ENCODE measurements at regions not wholly inside any gene's neighbourhood (a gene's known extent, or its start where the extent isn't known, plus 50 kb on each side); places are given as distances from the start of the nearest gene placed in this dataset.

- CTCF ChIA-PET = no interaction called here
- POLR2A ChIA-PET = no interaction called here
These were observed 147.9 kb upstream of the CBLN2 start for GRCh38 chr18:72692086-72692485.

GRCh38 chr18:72687736-72688135 lies 143.6 kb upstream of the CBLN2 start:
- no peak for DNase-seq
- peaks cover 0 to 12% (median 6%) of the 10 kb centered on the region in 5 experiments for H3K27me3 ChIP-seq (replicated peaks in 2 of 5; ENCODE audit: control insufficient read depth in 4 of 5, insufficient read depth in 5 of 5, low read length in 4 of 5)
- 100% methylated on average over 2 of the region's 4 CpGs for WGBS (ENCODE audit: insufficient coverage)
- H3K4me3 ChIP-seq (ENCODE audit: control insufficient read depth in 1 of 7, extremely low read depth in 1 of 7, insufficient read depth in 4 of 7, low read depth in 2 of 7, low read length in 6 of 7) = no peak overlapping the region
- ChIA-PET CTCF (no interaction called here), POLR2A (no interaction called here)
- H3K9me3 ChIP-seq (ENCODE audit: control extremely low read depth in 1 of 5, control insufficient read depth in 4 of 5, insufficient read depth in 2 of 5, low read depth in 1 of 5, low read length in 4 of 5) = no peaks in the 10 kb centered on the region
- H3K36me3 ChIP-seq (ENCODE audit: control insufficient read depth in 4 of 4, insufficient read depth in 4 of 4, low read length in 3 of 4) = no peaks in the 10 kb centered on the region
- no peak overlapping the region for H3K27ac ChIP-seq (ENCODE audit: insufficient read depth in 1 of 2, low read depth in 1 of 2, low read length in 2 of 2, poor library complexity in 1 of 2, severe bottlenecking in 2 of 2)
- no peaks in the 10 kb centered on the region for H3K4me1 ChIP-seq (ENCODE audit: control extremely low read depth in 1 of 4, control insufficient read depth in 4 of 4, insufficient read depth in 4 of 4, low read length in 3 of 4)

More at GRCh38 chr18:72692086-72692485, 147.9 kb upstream of the CBLN2 start:
- Histone ChIP-seq H3K36me3 (ENCODE audit: control insufficient read depth in 4 of 4, insufficient read depth in 4 of 4, low read length in 3 of 4) (no peaks in the 10 kb centered on the region), H3K4me1 (ENCODE audit: control extremely low read depth in 1 of 4, control insufficient read depth in 4 of 4, insufficient read depth in 4 of 4, low read length in 3 of 4) (no peaks in the 10 kb centered on the region), H3K27ac (ENCODE audit: insufficient read depth in 1 of 2, low read depth in 1 of 2, low read length in 2 of 2, poor library complexity in 1 of 2, severe bottlenecking in 2 of 2) (no peak overlapping the region), H3K27me3 (replicated peaks in 2 of 5; ENCODE audit: control insufficient read depth in 4 of 5, insufficient read depth in 5 of 5, low read length in 4 of 5) (peaks cover 0 to 15% (median 6%) of the 10 kb centered on the region in 5 experiments), H3K9me3 (ENCODE audit: control extremely low read depth in 1 of 5, control insufficient read depth in 4 of 5, insufficient read depth in 2 of 5, low read depth in 1 of 5, low read length in 4 of 5) (no peaks in the 10 kb centered on the region), H3K4me3 (ENCODE audit: control insufficient read depth in 1 of 7, extremely low read depth in 1 of 7, insufficient read depth in 4 of 7, low read depth in 2 of 7, low read length in 6 of 7) (no peak overlapping the region)
- DNase-seq = no peak
- 8% methylated on average over 3 of the region's 16 CpGs for WGBS (ENCODE audit: insufficient coverage)

DNA sequence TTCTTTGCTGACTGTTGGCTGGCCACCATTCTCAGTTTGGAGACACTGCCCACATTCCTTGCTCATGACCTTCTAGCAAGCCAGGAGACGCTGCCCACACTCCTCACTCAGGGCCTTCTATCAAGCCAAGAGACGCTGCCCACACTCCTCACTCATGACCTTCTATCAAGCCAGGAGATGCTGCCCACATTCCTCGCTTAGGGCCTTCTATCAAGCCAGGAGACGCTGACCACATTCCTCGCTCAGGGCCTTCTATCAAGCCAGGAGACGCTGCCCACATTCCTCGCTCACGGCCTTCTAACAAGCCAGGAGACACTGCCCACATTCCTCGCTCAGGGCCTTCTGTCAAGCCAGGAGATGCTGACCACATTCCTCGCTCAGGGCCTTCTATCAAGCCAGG lies 131.3 kb upstream of the CBLN2 start:
- CTCF ChIA-PET = no interaction called here
- Histone ChIP-seq H3K4me3 (ENCODE audit: control insufficient read depth in 1 of 7, extremely low read depth in 1 of 7, insufficient read depth in 4 of 7, low read depth in 2 of 7, low read length in 6 of 7) (no peak overlapping the region), H3K27me3 (replicated peaks in 2 of 5; ENCODE audit: control insufficient read depth in 4 of 5, insufficient read depth in 5 of 5, low read length in 4 of 5) (no peaks in the 10 kb centered on the region), H3K9me3 (ENCODE audit: control extremely low read depth in 1 of 5, control insufficient read depth in 4 of 5, insufficient read depth in 2 of 5, low read depth in 1 of 5, low read length in 4 of 5) (no peaks in the 10 kb centered on the region), H3K4me1 (ENCODE audit: control extremely low read depth in 1 of 4, control insufficient read depth in 4 of 4, insufficient read depth in 4 of 4, low read length in 3 of 4) (no peaks in the 10 kb centered on the region), H3K36me3 (ENCODE audit: control insufficient read depth in 4 of 4, insufficient read depth in 4 of 4, low read length in 3 of 4) (no peaks in the 10 kb centered on the region), H3K27ac (ENCODE audit: insufficient read depth in 1 of 2, low read depth in 1 of 2, low read length in 2 of 2, poor library complexity in 1 of 2, severe bottlenecking in 2 of 2) (no peak overlapping the region)
- POLR2A ChIA-PET = no interaction called here
- WGBS (ENCODE audit: insufficient coverage) = 91% methylated on average over 10 of the region's 10 CpGs
- no peak for DNase-seq

DNA sequence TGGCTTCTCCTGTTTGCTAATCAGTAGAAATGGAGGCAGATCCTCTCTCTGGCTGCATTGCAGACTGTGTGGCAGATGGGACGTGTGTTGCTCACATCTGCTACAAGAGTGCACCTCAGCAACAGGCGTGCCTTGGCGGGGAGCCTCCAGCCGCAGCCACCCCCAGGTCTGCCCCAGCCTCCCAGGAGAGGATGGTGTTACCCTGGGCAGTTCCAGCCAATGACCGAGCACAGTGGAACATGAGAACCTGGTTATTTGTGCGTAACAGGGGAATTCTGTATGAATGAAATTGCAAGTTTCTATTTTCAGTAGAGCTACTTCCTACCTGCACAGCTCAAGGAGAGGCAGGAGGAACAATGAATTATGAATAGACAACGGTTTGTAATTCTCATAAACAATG lies 130.6 kb upstream of the CBLN2 start:
- H3K27ac ChIP-seq (ENCODE audit: insufficient read depth in 1 of 2, low read depth in 1 of 2, low read length in 2 of 2, poor library complexity in 1 of 2, severe bottlenecking in 2 of 2) = no peak overlapping the region
- WGBS (ENCODE audit: insufficient coverage) = 96% methylated on average over 4 of the region's 7 CpGs
- CTCF ChIA-PET = no interaction called here
- no peaks in the 10 kb centered on the region for H3K36me3 ChIP-seq (ENCODE audit: control insufficient read depth in 4 of 4, insufficient read depth in 4 of 4, low read length in 3 of 4)
- H3K27me3 ChIP-seq (replicated peaks in 2 of 5; ENCODE audit: control insufficient read depth in 4 of 5, insufficient read depth in 5 of 5, low read length in 4 of 5) = no peaks in the 10 kb centered on the region
- POLR2A ChIA-PET = no interaction called here
- no peaks in the 10 kb centered on the region for H3K9me3 ChIP-seq (ENCODE audit: control extremely low read depth in 1 of 5, control insufficient read depth in 4 of 5, insufficient read depth in 2 of 5, low read depth in 1 of 5, low read length in 4 of 5)
- H3K4me1 ChIP-seq (ENCODE audit: control extremely low read depth in 1 of 4, control insufficient read depth in 4 of 4, insufficient read depth in 4 of 4, low read length in 3 of 4) = no peaks in the 10 kb centered on the region
- DNase-seq = no peak
- no peak overlapping the region for H3K4me3 ChIP-seq (ENCODE audit: control insufficient read depth in 1 of 7, extremely low read depth in 1 of 7, insufficient read depth in 4 of 7, low read depth in 2 of 7, low read length in 6 of 7)

DNA sequence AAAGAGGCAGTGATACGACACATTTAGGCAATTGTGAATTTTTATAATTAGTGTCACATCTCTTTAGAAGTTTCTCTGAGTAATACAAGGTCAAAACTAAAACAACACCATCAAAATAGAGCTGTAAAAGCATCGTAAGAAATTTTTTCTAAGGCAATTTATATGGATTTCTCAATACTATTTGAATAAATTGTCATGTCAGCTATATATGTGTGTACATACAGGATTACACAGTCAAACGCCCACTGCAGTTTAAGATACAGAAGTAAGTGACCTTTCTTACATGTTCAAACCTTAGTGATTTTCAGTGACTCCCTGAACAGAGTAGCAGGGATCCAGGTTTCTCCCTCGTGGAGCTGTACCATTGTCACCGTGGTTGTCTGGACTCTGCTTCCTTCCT lies 129.1 kb upstream of the CBLN2 start:
- Histone ChIP-seq H3K27ac (ENCODE audit: insufficient read depth in 1 of 2, low read depth in 1 of 2, low read length in 2 of 2, poor library complexity in 1 of 2, severe bottlenecking in 2 of 2) (no peak overlapping the region), H3K4me1 (ENCODE audit: control extremely low read depth in 1 of 4, control insufficient read depth in 4 of 4, insufficient read depth in 4 of 4, low read length in 3 of 4) (no peaks in the 10 kb centered on the region), H3K9me3 (ENCODE audit: control extremely low read depth in 1 of 5, control insufficient read depth in 4 of 5, insufficient read depth in 2 of 5, low read depth in 1 of 5, low read length in 4 of 5) (no peaks in the 10 kb centered on the region), H3K4me3 (ENCODE audit: control insufficient read depth in 1 of 7, extremely low read depth in 1 of 7, insufficient read depth in 4 of 7, low read depth in 2 of 7, low read length in 6 of 7) (no peak overlapping the region), H3K27me3 (replicated peaks in 2 of 5; ENCODE audit: control insufficient read depth in 4 of 5, insufficient read depth in 5 of 5, low read length in 4 of 5) (no peaks in the 10 kb centered on the region), H3K36me3 (ENCODE audit: control insufficient read depth in 4 of 4, insufficient read depth in 4 of 4, low read length in 3 of 4) (no peaks in the 10 kb centered on the region)
- CTCF ChIA-PET = interaction anchor here (0.9 to 1.4 kb wide), 3 partner anchors 18 to 25 kb away, joined by 3 to 4 read pairs (median 3); no protein-coding TSS in a partner anchor
- WGBS (ENCODE audit: insufficient coverage) = 36% methylated on average over 2 of the region's 5 CpGs
- POLR2A ChIA-PET = no interaction called here
- no peak for DNase-seq

- no peaks in the 10 kb centered on the region for H3K4me1 ChIP-seq (ENCODE audit: control extremely low read depth in 1 of 4, control insufficient read depth in 4 of 4, insufficient read depth in 4 of 4, low read length in 3 of 4)
- ChIA-PET CTCF (interaction anchor here (0.9 to 1.4 kb wide), 4 partner anchors 14 to 24 kb away, joined by 3 to 4 read pairs (median 3); no protein-coding TSS in a partner anchor), POLR2A (no interaction called here)
- 87% methylated on average over 7 of the region's 11 CpGs for WGBS (ENCODE audit: insufficient coverage)
- H3K27ac ChIP-seq (ENCODE audit: insufficient read depth in 1 of 2, low read depth in 1 of 2, low read length in 2 of 2, poor library complexity in 1 of 2, severe bottlenecking in 2 of 2) = no peak overlapping the region
- H3K4me3 ChIP-seq (ENCODE audit: control insufficient read depth in 1 of 7, extremely low read depth in 1 of 7, insufficient read depth in 4 of 7, low read depth in 2 of 7, low read length in 6 of 7) = no peak overlapping the region
- H3K36me3 ChIP-seq (ENCODE audit: control insufficient read depth in 4 of 4, insufficient read depth in 4 of 4, low read length in 3 of 4) = no peaks in the 10 kb centered on the region
- H3K9me3 ChIP-seq (ENCODE audit: control extremely low read depth in 1 of 5, control insufficient read depth in 4 of 5, insufficient read depth in 2 of 5, low read depth in 1 of 5, low read length in 4 of 5) = no peaks in the 10 kb centered on the region
- no peaks in the 10 kb centered on the region for H3K27me3 ChIP-seq (replicated peaks in 2 of 5; ENCODE audit: control insufficient read depth in 4 of 5, insufficient read depth in 5 of 5, low read length in 4 of 5)
- peak; percentile 25 to 64 (median 54) for DNase-seq
These were observed 128.4 kb upstream of the CBLN2 start for GRCh38 chr18:72672364-72673184.

DNA sequence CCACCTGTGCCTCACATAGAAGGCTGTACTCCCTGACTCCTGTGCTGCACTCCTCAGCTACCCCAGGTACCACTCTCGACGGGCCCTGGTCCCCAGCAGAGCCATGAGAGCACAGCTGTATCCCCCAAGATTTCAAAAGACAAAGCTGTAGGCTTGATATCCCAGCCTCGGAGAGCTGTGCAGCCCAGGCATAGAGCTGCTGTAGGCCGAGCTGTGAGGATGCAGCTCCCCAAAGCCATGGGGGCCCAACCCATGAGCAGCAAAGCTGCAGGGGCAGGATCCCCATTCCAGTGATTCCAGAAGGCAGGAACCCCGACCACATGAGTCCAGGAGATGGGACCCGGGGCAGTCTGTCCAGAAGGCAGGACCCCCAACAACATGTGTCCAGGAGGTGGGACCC lies 123.8 kb upstream of the CBLN2 start:
- no peaks in the 10 kb centered on the region for H3K9me3 ChIP-seq (ENCODE audit: control extremely low read depth in 1 of 5, control insufficient read depth in 4 of 5, insufficient read depth in 2 of 5, low read depth in 1 of 5, low read length in 4 of 5)
- H3K4me1 ChIP-seq (ENCODE audit: control extremely low read depth in 1 of 4, control insufficient read depth in 4 of 4, insufficient read depth in 4 of 4, low read length in 3 of 4) = no peaks in the 10 kb centered on the region
- 97% methylated on average over 6 of the region's 6 CpGs for WGBS (ENCODE audit: insufficient coverage)

More for the DNA sequence above, 123.8 kb upstream of the CBLN2 start:
- no peak for DNase-seq
- no peak overlapping the region for H3K27ac ChIP-seq (ENCODE audit: insufficient read depth in 1 of 2, low read depth in 1 of 2, low read length in 2 of 2, poor library complexity in 1 of 2, severe bottlenecking in 2 of 2)
- no peaks in the 10 kb centered on the region for H3K36me3 ChIP-seq (ENCODE audit: control insufficient read depth in 4 of 4, insufficient read depth in 4 of 4, low read length in 3 of 4)
- no peak overlapping the region for H3K4me3 ChIP-seq (ENCODE audit: control insufficient read depth in 1 of 7, extremely low read depth in 1 of 7, insufficient read depth in 4 of 7, low read depth in 2 of 7, low read length in 6 of 7)
- POLR2A ChIA-PET = no interaction called here
- CTCF ChIA-PET = no interaction called here
- H3K27me3 ChIP-seq (replicated peaks in 2 of 5; ENCODE audit: control insufficient read depth in 4 of 5, insufficient read depth in 5 of 5, low read length in 4 of 5) = no peaks in the 10 kb centered on the region

All from common myeloid progenitor, CD34-positive (primary cell).